ENCODE measurements at regions not wholly inside any gene's neighbourhood (a gene's known extent, or its start where the extent isn't known, plus 50 kb on each side); places are given as distances from the start of the nearest gene placed in this dataset.

- TF ChIP-seq EZH2phosphoT487 (conservative IDR thresholded peaks at IDR 0.05; ENCODE audit: low read length) (no peak), CTCF (IDR thresholded peaks at IDR 0.05; ENCODE audit: insufficient read depth, low read length, poor library complexity, severe bottlenecking) (no peak)
- Histone ChIP-seq H3K4me2 (ENCODE audit: low read depth, low read length, poor library complexity, severe bottlenecking) (no peak overlapping the region), H3K36me3 (ENCODE audit: low read length) (no peaks in the 10 kb centered on the region), H3K27me3 (ENCODE audit: low read length) (no peaks in the 10 kb centered on the region), H3K27ac (ENCODE audit: low read depth, low read length) (no peak overlapping the region), H3K79me2 (ENCODE audit: insufficient read depth, low read length) (no peaks in the 10 kb centered on the region), H3F3A (ENCODE audit: insufficient read depth) (no peaks in the 10 kb centered on the region), H3K4me3 (ENCODE audit: insufficient read depth, low read length, poor library complexity, severe bottlenecking) (no peak overlapping the region), H3K9ac (ENCODE audit: low read length) (no peak overlapping the region), H4K20me1 (ENCODE audit: low read depth, low read length) (no peaks in the 10 kb centered on the region), H3K9me2 (replicated peaks; ENCODE audit: insufficient read depth, low read length) (no peaks in the 10 kb centered on the region), H2AFZ (ENCODE audit: low read depth, low read length, severe bottlenecking) (no peak overlapping the region), H3K9me3 (ENCODE audit: insufficient read depth, low read length) (no peaks in the 10 kb centered on the region)
Measured at GRCh38 chr4:106481801-106482200, 113.2 kb upstream of the GIMD1 start.

- Histone ChIP-seq H2AFZ (ENCODE audit: low read depth, low read length, severe bottlenecking) (no peak overlapping the region), H4K20me1 (ENCODE audit: low read depth, low read length) (no peaks in the 10 kb centered on the region), H3K79me2 (ENCODE audit: insufficient read depth, low read length) (no peaks in the 10 kb centered on the region), H3K9me3 (ENCODE audit: insufficient read depth, low read length) (no peaks in the 10 kb centered on the region), H3K4me2 (ENCODE audit: low read depth, low read length, poor library complexity, severe bottlenecking) (no peak overlapping the region), H3K4me3 (ENCODE audit: insufficient read depth, low read length, poor library complexity, severe bottlenecking) (no peak overlapping the region), H3K9me2 (replicated peaks; ENCODE audit: insufficient read depth, low read length) (no peaks in the 10 kb centered on the region), H3K27me3 (ENCODE audit: low read length) (no peaks in the 10 kb centered on the region), H3F3A (ENCODE audit: insufficient read depth) (no peaks in the 10 kb centered on the region), H3K9ac (ENCODE audit: low read length) (no peak overlapping the region), H3K36me3 (ENCODE audit: low read length) (no peaks in the 10 kb centered on the region), H3K27ac (ENCODE audit: low read depth, low read length) (no peak overlapping the region)
- TF ChIP-seq EZH2phosphoT487 (conservative IDR thresholded peaks at IDR 0.05; ENCODE audit: low read length) (no peak), CTCF (IDR thresholded peaks at IDR 0.05; ENCODE audit: insufficient read depth, low read length, poor library complexity, severe bottlenecking) (no peak)
Measured at GRCh38 chr4:106478152-106478551, 109.6 kb upstream of the GIMD1 start.

GRCh38 chr4:106476741-106477140 is 108.2 kb upstream of the GIMD1 start:
- Histone ChIP-seq H3K4me3 (ENCODE audit: insufficient read depth, low read length, poor library complexity, severe bottlenecking) (no peak overlapping the region), H3K36me3 (ENCODE audit: low read length) (no peaks in the 10 kb centered on the region), H3F3A (ENCODE audit: insufficient read depth) (no peaks in the 10 kb centered on the region), H3K27ac (ENCODE audit: low read depth, low read length) (no peak overlapping the region), H3K9me3 (ENCODE audit: insufficient read depth, low read length) (no peaks in the 10 kb centered on the region), H3K9me2 (replicated peaks; ENCODE audit: insufficient read depth, low read length) (no peaks in the 10 kb centered on the region), H3K9ac (ENCODE audit: low read length) (no peak overlapping the region), H4K20me1 (ENCODE audit: low read depth, low read length) (no peaks in the 10 kb centered on the region), H2AFZ (ENCODE audit: low read depth, low read length, severe bottlenecking) (no peak overlapping the region), H3K27me3 (ENCODE audit: low read length) (no peaks in the 10 kb centered on the region), H3K79me2 (ENCODE audit: insufficient read depth, low read length) (no peaks in the 10 kb centered on the region), H3K4me2 (ENCODE audit: low read depth, low read length, poor library complexity, severe bottlenecking) (no peak overlapping the region)
- no peak for TF ChIP-seq CTCF (IDR thresholded peaks at IDR 0.05; ENCODE audit: insufficient read depth, low read length, poor library complexity, severe bottlenecking)
- no peak for TF ChIP-seq EZH2phosphoT487 (conservative IDR thresholded peaks at IDR 0.05; ENCODE audit: low read length)

Data from SU-DHL-6 (cell line).